HG02852 (cell line): ENCODE measurements at regions not wholly inside any gene's neighbourhood (a gene's known extent, or its start where the extent isn't known, plus 50 kb on each side); places are given as distances from the start of the nearest gene placed in this dataset.
A peak's percentile ranks its signal among the peaks of the same experiment; 100 is the strongest.
"Not testable (repeated sequence)": the region's sequence is repeated elsewhere in the genome, so short reads cannot be mapped to it uniquely, and the experiment has no call there.

ENCODE experiments used
- ATAC-seq: cut with Tn5 transposase; IDR thresholded peaks from one replicate; pipeline ENCODE4 v1.9.1; 2021; ENCODE audit warnings: mild to moderate bottlenecking, moderate library complexity; ENCODE audit not compliant: unreplicated experiment

DNA sequence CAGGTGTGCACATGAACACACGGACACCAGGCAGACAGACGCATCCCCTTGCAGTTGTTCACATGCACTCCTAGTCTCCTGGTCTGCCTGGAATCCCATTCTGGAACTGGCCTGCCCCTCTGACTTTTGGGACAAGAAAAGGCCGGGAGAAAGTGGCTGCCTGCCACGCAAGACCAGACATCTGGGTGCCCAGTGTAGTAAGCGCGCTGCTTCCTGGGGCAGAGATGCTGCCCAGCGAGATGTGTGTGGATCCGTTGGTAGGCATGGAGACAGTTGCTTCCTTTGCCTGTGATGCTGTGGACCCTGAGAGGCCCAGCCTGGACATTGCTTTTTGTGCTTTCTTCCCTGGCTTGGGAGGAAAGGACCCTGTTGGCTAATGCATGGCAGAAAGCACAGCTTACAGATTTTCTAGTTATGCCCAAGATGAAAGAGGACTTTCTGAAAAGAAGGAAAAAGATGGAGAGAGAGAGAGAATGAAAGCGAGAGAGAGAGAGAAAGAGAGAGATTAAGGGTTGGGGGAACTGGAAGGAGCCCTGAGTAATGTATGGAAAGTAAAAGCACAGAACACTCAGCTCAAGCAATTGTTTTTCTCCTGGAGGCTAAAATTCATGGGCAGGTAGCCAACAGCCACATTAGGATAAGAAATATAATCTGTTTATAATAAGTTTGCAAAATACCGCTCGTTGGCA lies 235.3 kb downstream of the BCL2L11 start:
- not testable (repeated sequence) for ATAC-seq

DNA sequence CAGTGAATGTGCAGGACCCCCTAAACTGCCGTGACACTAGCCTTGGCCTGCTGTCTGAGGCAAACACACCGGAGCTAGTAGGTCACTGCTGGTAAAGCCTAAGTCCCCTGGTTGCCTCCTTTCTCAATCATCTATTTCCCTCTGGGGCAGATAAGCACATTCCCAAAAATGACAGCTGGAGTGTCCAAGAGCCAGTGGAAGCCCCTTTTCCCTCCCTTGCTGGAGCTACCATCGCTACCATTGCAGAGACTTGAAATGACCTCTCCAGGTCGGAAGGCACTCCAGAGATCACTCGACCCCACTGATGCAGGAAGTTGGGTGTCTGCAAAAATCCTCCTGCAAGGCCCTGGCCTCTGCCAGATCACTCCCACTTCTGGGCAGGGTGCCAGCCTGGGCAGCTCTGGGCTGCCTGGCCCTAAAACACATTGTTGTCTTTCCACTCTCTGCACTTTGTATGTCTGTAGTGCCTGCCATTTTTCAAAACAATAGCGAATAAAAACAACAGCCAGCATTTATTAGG lies 235.9 kb downstream of the BCL2L11 start:
- ATAC-seq, result not testable (repeated sequence)

DNA sequence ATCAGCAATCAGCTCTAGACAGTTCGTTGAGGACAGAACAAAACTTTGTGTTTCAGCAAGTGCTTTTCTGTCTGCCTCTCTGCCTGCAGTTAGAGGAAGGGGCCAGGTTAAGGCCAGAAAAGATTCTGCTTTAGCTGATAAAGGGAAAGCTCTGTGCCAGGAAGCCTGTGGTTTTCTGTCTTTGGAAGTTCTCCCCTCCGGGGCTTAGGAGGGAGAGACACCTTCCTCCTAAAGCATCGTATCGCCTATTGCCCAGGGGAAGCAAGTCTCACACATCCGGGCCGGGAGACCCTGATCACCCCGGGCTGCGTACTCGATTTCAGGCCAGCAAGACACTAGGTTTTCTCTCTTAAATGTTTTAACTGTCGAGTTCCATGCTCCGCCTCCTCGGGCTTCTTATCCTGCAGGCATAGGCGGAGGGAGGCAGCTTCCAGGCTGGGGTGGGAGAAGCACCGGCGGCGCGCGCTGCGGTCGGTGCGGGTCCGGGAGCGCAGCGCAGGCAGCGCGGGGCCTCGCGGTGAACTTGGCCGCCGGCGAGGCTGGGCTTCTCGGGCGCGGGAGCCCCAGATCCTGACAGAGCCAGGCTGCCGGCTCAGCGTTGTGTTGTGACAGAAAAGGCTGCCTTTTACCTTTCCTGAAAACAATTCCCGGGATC lies 245.4 kb downstream of the BCL2L11 start:
- ATAC-seq, result not testable (repeated sequence)

DNA sequence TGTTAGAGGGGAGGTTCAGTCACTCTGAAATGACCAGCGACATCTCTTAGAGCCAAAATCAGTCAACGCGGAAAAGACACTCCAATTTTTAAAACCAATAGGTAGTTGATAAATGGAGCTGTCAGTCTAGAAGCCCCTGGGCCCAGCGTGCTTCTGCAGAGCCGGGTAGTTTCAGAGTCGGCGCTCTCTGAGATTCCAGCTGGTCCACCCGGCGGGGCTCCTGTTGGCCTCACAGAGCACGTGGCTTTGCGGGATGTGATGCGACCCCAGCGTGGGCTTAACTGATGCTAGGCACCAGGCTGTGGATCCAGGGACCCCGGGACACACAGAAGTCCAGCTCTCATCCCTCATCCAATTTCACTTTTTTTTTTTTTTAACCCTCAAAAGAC lies 245.9 kb downstream of the BCL2L11 start:
- ATAC-seq, result not testable (repeated sequence)

DNA sequence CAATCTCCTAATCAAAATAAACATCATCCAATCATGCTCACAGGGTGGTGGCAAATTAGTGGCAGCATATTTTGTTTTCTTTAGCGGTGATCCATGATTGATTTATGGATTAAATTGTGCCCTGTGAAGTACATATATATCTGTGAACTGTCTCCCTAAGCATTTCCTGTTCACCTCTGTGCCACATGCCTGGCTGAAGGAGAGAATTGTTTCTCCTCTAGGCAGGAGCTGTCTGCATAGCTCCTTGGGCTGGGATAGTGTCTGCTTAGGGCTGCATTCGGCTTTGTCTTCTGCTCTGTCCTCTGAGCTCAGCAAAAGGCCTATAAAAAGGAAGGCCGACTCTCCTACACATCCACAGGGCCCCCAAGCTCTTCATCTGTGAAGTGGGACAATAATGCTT lies 246.4 kb downstream of the BCL2L11 start:
- ATAC-seq, result not testable (repeated sequence)

DNA sequence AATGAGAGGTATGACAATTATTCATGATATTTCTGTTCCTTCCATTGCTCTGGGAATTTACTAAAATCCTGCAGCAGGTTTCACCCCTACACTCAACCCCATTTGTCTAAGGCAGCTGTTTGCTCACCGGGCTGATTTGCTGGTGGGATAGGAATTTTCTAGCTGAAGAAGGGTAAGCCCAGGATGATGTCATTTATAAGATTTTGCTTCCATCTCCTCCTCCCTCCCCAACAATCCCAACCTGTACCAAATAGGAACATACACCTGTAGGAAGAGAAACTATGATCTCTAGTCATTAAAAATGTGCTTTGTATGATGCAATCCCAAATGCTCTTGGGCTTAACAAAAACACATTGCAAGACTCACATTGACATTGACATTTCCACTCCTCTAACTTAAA lies 247.2 kb downstream of the BCL2L11 start:
- ATAC-seq, result not testable (repeated sequence)

DNA sequence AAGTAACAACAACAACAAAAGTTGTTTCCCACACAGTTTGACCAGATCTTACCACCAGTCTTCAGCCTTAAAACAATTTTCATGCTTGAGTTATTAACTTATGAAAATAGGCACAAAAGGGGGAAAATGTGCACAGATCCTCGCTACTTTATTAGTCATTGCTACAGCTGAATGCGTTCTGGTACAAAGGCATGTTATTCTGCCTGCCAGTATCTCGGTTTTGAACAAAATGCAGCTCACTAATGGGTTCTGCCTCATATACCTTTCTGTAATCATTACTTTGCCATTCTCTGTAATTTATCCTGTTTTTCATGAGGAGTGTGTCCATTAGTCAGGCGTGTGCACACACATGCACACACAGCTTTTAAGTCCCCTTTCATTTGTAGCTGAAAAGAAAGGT lies 247.6 kb downstream of the BCL2L11 start:
- peak; percentile 81 for ATAC-seq

DNA sequence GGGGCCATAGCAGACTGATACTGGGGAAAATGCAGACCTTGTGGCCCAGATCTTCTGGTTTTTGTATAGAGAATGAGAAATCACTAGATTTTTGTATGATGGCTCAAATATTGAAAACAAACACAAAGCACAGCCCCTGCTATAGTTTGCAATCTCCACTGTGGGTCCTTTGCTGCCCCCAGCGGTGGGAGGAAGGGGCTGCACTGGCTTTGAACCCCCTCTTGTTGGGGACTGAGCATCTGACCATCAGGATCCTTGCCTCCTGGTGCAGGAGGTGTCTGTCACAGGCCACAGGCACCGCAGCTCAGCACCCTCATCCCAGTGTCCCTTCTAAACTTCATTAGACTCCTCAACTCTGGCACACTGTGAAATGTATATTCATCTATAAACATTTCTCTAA lies 252.3 kb downstream of the BCL2L11 start:
- not testable (repeated sequence) for ATAC-seq

DNA sequence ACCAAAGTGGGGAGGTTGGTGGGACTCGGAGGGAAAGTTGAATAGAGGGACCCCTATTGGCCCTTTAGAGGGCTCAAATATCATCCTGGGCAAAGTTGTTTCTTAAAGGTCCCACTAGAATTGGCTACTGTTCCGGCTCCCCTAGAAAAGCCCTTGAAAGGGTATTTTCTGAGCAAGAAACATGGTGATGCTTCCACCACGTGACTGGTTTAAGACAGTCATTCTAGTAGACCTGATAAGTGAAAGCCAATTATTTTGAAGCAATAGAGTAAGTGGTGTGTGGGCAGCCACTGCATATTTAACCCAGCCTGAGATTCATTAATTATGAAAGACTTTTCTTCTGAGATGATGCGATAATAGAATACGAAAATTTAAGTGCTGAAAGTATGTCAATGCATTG lies 253.3 kb downstream of the BCL2L11 start:
- not testable (repeated sequence) for ATAC-seq

DNA sequence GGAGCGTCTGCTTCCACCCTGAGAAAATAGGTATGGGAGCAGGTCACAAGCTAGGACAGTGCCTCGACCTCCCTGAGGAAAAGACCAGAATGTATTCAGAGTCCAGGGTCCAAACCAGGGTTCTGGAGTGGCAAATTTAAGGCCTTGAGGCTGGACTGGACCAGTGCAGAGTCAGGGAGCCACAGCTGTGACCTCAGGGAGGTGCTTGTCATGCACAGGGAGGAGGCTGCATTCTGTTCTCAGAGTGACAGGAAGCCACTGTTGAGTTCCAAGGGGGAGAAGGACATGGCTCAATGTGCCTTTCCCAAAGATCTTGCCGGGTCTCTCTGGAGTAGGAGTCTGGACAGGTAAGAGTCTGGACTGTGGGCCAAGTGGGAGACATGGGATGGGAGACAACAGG lies 254.0 kb downstream of the BCL2L11 start:
- not testable (repeated sequence) for ATAC-seq

DNA sequence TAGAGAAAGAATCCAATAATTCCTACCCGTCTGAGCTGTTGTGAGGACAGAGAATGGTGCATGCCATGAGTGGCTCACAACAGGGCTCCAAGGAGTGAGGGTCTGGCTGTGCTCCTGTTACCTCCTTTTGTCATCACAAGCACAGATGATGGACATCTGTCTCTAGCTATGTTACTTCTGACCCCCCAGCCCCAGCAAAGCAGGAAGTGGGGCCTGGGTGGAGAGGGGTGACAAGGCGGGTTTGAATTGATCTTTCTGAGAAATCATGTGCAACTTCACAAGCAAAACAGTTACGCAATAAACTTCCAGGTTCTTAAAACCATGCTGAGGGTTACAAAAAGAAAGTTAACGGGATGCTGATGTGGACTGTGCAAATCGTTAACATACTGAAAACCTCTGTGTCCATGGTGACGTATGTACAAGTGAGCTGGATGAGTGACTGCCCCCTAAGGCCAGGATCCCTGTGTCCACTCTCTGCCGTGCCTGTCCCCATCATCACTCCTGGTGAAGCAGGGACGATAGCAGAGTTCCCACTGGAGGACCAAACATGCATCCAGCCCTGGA lies 254.7 kb downstream of the BCL2L11 start:
- ATAC-seq, result not testable (repeated sequence)

DNA sequence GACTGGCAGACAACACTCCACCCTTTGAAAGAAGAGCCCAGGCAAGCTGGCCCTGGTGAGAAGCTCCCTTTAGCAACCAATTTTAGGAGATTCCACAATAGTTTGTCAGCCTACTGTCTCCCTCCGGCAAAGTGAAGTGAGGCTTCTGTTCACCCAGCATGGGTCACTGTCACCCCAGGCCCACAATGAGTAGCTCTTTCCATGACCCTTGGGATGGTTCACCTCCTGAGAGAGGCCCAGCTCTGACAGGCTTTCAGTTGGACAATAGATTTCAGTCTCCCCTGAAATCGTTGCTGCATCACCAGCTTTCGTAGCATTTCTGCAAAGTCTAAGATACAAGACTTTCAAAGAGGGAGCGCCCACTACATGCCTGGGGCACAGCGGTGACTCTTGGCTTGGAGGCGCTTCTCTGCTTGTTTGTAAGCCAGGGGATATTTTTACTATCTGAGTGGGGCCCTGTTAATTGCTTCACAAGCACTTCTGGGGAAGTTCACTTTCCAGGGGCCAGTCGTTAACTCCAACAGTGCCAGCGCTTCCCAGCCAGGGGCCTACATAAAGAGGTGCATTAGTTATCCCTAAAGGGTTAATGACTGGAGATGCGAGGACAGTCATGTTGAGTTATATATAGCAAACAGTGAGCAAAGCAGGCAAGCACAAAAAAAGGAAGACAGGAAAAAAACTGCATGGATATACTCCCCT lies 255.7 kb downstream of the BCL2L11 start:
- not testable (repeated sequence) for ATAC-seq

DNA sequence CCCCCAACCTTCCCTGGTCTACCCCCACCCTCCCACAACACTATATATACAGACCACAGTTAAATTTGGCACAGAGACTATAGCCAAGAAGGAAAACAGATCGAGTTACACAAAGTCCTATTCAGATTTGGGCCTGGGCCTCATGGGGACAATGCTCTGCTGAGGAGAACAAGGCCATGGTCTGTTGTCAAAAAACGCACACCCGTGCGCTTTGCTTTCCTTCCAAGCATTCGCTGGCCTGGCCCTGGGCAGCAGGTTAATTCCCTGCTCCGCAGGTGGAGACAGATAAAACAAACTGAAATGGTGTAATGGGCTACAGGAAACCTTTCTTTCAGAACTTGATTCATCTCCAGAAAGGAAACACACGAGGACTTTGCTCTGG lies 256.2 kb downstream of the BCL2L11 start:
- not testable (repeated sequence) for ATAC-seq

DNA sequence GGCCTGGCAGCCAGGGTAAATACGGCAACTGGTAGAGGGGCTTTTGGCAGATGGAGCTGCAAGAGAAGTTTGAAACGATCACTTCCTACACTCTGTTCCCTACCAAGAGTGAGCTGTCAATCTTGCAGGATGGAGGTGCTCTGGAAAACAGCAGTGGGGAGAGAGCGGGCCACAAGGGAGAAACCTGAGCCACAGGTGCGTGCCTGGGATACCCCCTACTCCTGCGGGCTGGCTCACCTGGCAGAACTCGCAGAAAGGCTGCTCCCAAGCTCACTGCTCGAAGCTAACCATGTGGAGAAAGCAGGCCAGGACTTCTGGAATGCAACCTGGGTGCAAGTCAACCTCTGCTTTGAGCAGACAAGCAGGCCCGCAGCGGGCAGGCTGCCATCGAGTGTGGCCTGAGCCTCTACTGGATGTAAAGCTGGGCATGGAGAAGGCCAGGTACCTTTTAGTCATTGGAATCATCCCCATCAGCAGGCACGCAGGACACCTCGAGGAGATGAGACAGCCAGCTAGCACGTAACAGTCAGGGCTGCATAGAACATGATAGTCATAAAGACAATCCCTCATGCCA lies 256.8 kb downstream of the BCL2L11 start:
- ATAC-seq, result not testable (repeated sequence)

DNA sequence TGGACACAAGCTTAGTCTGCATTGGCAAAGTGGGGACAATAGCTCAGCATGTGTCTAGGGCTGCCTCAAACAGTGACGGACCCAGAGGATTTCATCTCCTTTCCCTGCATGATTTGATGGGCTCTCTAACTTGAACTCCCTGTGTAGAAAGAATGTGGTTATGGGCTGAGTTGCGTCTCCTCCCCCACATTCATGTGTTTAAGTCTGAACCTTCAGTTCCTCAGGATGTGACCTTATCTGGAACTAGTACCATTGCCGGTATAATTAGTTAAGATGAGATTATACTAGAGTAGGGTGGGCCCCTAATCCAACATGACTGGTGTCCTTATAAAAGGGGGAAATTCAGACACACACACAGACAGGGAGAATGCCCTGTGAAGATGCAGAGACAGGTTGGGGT lies 257.6 kb downstream of the BCL2L11 start:
- ATAC-seq, result not testable (repeated sequence)

DNA sequence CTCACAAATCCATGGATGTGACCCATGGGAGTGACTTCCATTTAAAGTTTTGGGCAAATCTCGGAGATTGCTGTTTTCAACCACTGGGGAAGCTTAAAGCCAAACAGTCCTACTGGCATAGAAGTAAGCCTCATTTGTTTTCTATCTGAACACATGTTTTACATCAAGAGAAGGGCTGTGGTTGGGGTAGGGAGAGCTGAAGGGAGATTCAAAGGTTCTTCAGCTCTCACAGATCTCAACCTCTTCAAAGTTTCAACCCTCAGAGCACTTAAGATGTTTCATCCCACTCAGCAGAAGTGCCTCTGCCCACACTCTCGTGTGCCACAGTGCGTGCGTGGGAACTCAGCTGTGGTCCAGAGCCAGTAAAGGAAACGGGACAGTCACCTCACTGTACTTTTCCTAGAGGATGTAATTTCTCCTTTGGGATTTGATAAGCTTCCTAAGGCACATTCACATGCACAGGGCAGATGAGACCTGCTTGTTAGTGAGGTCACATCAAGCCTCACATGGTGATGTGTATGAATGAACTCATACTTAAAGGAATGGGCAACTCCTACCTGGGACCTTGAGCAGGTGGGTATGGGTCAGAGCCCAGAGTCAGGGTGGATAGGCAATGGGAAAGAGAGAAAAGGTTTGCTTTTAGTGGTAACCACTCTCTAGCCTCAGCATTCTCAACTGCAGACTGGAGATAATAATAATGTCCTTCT lies 260.2 kb downstream of the BCL2L11 start:
- not testable (repeated sequence) for ATAC-seq

DNA sequence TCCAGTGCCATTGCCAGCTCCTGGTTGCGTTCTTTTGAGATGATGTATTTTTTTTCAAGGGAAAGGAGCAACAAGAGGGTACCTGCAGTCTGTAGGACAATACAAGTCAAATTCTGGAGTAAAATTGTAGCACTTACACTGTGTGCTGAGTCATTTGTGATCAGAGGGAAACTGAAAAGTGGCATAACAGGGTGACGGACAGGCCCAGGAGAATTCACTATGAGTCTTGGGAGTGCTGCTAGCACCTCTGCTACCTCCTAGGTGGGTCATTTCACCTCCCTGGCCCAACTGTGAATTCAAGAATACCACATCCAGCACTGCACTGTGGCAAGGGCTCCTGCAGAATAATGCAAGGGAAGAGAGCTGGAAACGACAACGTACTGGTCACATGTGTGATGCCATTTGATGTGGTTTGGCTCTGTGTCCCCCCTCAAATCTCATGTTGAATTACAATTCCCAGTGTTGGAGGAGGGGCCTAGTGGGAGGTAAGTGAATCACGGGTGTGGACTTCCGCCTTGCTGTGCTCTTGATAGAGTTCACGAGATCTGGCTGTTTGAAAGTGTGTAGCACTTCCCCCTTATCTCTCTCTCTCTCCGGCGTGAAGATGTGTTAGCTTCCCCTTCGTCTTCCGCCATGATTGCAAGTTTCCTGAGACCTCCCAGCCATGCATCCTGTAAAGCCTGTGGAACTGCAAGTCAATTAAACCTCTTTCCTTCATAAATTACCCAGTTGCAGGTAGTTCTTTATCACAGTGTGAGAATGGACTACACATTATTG lies 261.0 kb downstream of the BCL2L11 start:
- ATAC-seq, result not testable (repeated sequence)

DNA sequence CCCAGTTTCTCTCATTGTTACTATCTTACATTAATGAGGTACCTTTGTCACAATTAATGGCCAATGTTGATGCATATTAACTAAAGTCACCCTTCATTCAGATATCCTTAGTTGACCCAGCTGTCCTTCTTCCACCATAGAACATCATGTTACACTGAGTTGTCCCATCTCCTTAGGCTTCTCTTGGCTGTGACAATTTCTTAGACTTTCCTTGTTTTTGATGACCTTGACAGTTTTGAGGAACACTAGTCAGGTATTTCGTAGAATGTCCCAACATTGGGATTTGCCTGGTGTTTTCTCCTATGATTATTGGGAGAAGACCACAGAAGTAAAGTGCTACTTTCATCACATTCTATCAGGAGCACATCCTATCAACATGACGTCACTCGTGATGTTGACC lies 261.8 kb downstream of the BCL2L11 start:
- ATAC-seq, result not testable (repeated sequence)

DNA sequence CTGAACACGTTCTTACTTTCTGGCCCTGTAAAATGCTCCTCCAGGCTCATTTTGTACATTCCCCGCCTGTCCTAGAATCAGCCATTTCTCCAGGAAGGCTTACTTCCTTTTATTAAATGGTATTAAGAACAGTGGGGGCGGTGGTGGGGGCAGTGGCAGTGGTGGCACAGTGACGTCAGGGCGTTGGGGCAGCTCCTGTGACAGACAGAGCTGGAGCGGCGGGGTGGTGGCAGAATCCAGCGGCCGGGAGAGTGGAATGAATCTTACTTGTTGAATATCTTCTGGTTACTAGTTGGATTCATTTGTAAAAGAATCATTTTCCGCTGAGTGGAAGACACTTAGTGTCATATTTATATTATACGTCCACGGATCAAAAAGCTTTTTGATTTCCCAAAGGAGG lies 262.6 kb downstream of the BCL2L11 start:
- ATAC-seq, result not testable (repeated sequence)
